Fibroblast of lung (primary cell): ENCODE measurements at regions not wholly inside any gene's neighbourhood (a gene's known extent, or its start where the extent isn't known, plus 50 kb on each side); places are given as distances from the start of the nearest gene placed in this dataset.
"Not testable (repeated sequence)": the region's sequence is repeated elsewhere in the genome, so short reads cannot be mapped to it uniquely, and the experiment has no call there.

Experiments
- DNase-seq, 2 donors: peaks; one replicate each; pipeline versions ENCODE4 v3.0.0 to v3.0.0-alpha.2; 2010; ENCODE audit warnings: low read depth in 2 of 2
- H2AFZ ChIP-seq: 2 replicates; pipeline ENCODE4 v1.5.1; 2012; ENCODE audit warnings: low read length, control low read depth, inconsistent platforms
- H3K27ac ChIP-seq: 2 replicates; pipeline ENCODE4 v1.5.1; 2011; ENCODE audit warnings: low read length, control low read depth; ENCODE audit not compliant: insufficient read depth
- H3K27me3 ChIP-seq: 2 replicates; pipeline ENCODE4 v1.5.1; 2011; ENCODE audit warnings: mild to moderate bottlenecking, low read length; ENCODE audit not compliant: control insufficient read depth, insufficient read depth
- H3K36me3 ChIP-seq: 2 replicates; pipeline ENCODE4 v1.5.1; 2011; ENCODE audit warnings: low read length; ENCODE audit not compliant: control insufficient read depth, insufficient read depth
- H3K4me1 ChIP-seq: 2 replicates; pipeline ENCODE4 v1.5.1; 2011; ENCODE audit warnings: low read length; ENCODE audit not compliant: control insufficient read depth, insufficient read depth; ENCODE audit errors: extremely low read depth
- H3K4me2 ChIP-seq: 2 replicates; pipeline ENCODE4 v1.5.1; 2011; ENCODE audit warnings: low read length, control low read depth; ENCODE audit not compliant: insufficient read depth; ENCODE audit errors: extremely low read depth
- H3K4me3 ChIP-seq, 4 experiments: fragments of 200-600 bp in 1 of 4; sonication (generic) in 1 of 4; replicated peaks in 1 of 4; 2 replicates each; pipeline ENCODE4 v1.5.1; 2011 to 2016; ENCODE audit warnings: low read length in 4 of 4, low read depth in 3 of 4, mild to moderate bottlenecking in 3 of 4, control low read depth in 2 of 4, inconsistent platforms in 1 of 4, mixed read lengths in 1 of 4; ENCODE audit not compliant: insufficient read depth in 1 of 4; ENCODE audit errors: control extremely low read depth in 1 of 4
- H3K79me2 ChIP-seq: 2 replicates; pipeline ENCODE4 v1.5.1; 2012; ENCODE audit warnings: mild to moderate bottlenecking, low read length, inconsistent platforms; ENCODE audit not compliant: control insufficient read depth, insufficient read depth
- H3K9ac ChIP-seq: 2 replicates; pipeline ENCODE4 v1.5.1; 2011; ENCODE audit warnings: mild to moderate bottlenecking, low read length, control low read depth; ENCODE audit not compliant: insufficient read depth
- H3K9me3 ChIP-seq: 2 replicates; pipeline ENCODE4 v1.5.1; 2012; ENCODE audit warnings: low read depth, low read length; ENCODE audit not compliant: control insufficient read depth, insufficient read depth
- H4K20me1 ChIP-seq: 2 replicates; pipeline ENCODE4 v1.5.1; 2011; ENCODE audit warnings: low read length; ENCODE audit not compliant: control insufficient read depth, insufficient read depth; ENCODE audit errors: extremely low read depth
- EZH2 ChIP-seq: IDR thresholded peaks from 2 replicates; pipeline ENCODE4 v1.5.1; 2012; ENCODE audit warnings: low read length, control low read depth, mild to moderate bottlenecking; ENCODE audit errors: missing control alignments
- TF ChIP-seq, protein P1 (sequence below), 2 donors: IDR thresholded peaks in 1 of 2; conservative IDR thresholded peaks in 1 of 2; 1 replicate in 1 of 2; 2 replicates in 1 of 2; pipeline ENCODE4 v1.5.1; 2011 to 2012; ENCODE audit warnings: low read length in 2 of 2, control low read depth in 1 of 2, inconsistent platforms in 1 of 2, low read depth in 1 of 2, mild to moderate bottlenecking in 1 of 2

DNA sequence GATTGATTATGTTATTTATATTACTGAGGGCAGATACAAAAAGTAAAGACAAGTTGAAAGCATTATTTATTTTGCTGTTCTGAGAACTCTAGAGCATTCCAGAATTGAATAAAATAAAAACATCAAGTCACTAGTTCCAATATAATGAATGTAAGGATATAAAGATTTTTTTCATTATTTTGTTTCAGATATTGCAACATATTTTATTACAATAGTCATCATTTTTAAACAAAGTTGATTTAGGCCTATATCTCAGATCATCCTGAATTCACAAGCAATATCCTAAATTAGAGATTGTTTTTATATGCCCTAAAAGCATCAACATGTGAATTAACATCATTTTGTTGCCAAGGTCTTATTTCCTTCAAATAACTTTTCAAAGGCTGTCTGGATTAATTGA lies 535.6 kb upstream of the KCND2 start:
- H3K36me3 ChIP-seq, result no peaks in the 10 kb centered on the region
- H2AFZ ChIP-seq, result no peak overlapping the region
- H3K9ac ChIP-seq, result no peak overlapping the region
- H3K4me2 ChIP-seq, result no peak overlapping the region
- TF ChIP-seq EZH2, result no peak
- TF ChIP-seq, protein P1, sequence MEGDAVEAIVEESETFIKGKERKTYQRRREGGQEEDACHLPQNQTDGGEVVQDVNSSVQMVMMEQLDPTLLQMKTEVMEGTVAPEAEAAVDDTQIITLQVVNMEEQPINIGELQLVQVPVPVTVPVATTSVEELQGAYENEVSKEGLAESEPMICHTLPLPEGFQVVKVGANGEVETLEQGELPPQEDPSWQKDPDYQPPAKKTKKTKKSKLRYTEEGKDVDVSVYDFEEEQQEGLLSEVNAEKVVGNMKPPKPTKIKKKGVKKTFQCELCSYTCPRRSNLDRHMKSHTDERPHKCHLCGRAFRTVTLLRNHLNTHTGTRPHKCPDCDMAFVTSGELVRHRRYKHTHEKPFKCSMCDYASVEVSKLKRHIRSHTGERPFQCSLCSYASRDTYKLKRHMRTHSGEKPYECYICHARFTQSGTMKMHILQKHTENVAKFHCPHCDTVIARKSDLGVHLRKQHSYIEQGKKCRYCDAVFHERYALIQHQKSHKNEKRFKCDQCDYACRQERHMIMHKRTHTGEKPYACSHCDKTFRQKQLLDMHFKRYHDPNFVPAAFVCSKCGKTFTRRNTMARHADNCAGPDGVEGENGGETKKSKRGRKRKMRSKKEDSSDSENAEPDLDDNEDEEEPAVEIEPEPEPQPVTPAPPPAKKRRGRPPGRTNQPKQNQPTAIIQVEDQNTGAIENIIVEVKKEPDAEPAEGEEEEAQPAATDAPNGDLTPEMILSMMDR (conservative IDR thresholded peaks at IDR 0.05 in 1 of 2, IDR thresholded peaks at IDR 0.05 in 1 of 2; ENCODE audit: low read depth in 1 of 2, low read length in 2 of 2), result no peak
- no peaks in the 10 kb centered on the region for H3K27me3 ChIP-seq
- no peaks in the 10 kb centered on the region for H3K79me2 ChIP-seq
- H4K20me1 ChIP-seq, result no peaks in the 10 kb centered on the region
- no peak overlapping the region for H3K4me3 ChIP-seq
- no peaks in the 10 kb centered on the region for H3K4me1 ChIP-seq
- H3K27ac ChIP-seq, result no peak overlapping the region
- no peak for DNase-seq
- no peaks in the 10 kb centered on the region for H3K9me3 ChIP-seq

DNA sequence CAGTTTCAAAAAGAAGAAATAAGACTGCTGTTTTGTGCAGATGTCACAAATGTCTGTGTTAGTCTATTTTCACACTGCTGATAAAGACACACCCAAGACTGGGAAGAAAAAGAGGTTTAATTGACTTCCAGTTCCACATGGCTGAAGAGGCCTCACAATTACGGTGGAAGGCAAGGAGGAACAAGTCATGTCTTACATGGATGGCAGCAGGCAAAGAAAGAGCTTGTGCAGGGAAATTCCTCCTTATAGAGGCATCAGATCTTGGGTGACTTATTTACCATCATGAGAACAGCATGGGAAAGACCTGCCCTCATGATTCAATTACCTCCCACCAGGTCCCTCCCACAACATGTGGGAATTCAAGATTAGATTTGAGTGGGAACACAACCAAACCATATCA lies 527.7 kb upstream of the KCND2 start:
- not testable (repeated sequence) for DNase-seq, H3K4me3 ChIP-seq, H3K36me3 ChIP-seq, H3K9me3 ChIP-seq, H3K27ac ChIP-seq, H2AFZ ChIP-seq, H3K9ac ChIP-seq, H3K79me2 ChIP-seq, H3K4me1 ChIP-seq, H3K27me3 ChIP-seq, H3K4me2 ChIP-seq, H4K20me1 ChIP-seq

DNA sequence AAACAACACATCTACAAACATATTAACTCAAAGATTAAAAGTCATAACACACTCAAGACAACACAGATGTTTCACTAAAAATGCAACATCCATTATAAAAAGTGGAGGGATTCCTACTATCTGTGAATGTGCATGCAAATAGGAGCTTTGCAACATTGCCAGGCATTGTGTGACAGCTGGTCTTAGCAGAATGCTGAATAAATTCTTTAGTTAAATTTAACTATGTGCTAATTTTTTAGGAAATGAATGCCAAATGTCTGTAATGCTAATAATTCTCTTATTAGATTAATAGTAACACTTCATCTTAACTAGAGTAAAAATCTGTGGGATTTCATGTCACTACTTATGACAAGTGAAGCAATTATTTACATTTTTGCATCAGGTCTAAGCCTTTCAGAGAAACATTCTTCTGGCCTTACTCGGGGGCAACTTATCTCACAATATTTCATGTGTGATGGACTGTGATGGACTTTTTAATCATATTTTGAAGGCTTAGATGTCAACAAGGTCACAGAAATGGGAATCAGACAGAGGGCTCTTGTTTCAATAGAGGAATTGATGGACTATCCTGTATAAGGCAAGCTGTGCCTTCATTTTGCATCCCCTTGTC lies 524.6 kb upstream of the KCND2 start:
- Histone ChIP-seq H3K4me2 (no peak overlapping the region), H3K79me2 (no peaks in the 10 kb centered on the region), H3K9ac (no peak overlapping the region), H3K4me1 (no peaks in the 10 kb centered on the region), H3K27me3 (no peaks in the 10 kb centered on the region), H3K27ac (no peak overlapping the region), H3K36me3 (no peaks in the 10 kb centered on the region), H2AFZ (no peak overlapping the region), H3K4me3 (no peak overlapping the region), H3K9me3 (no peaks in the 10 kb centered on the region), H4K20me1 (no peaks in the 10 kb centered on the region)
- no peak for TF ChIP-seq EZH2
- TF ChIP-seq, protein P1 (conservative IDR thresholded peaks at IDR 0.05 in 1 of 2, IDR thresholded peaks at IDR 0.05 in 1 of 2; ENCODE audit: low read depth in 1 of 2, low read length in 2 of 2), result no peak
- DNase-seq, result no peak
